KMS-11 (cell line): ENCODE measurements at regions not wholly inside any gene's neighbourhood (a gene's known extent, or its start where the extent isn't known, plus 50 kb on each side); places are given as distances from the start of the nearest gene placed in this dataset.

ENCODE experiments used
- H2AFZ ChIP-seq: fragments of 200-600 bp; sonication (generic); 2 replicates; pipeline ENCODE4 v1.6.1; 2016; ENCODE audit warnings: antibody characterized with exemption, mixed run types, low read depth
- H3K27ac ChIP-seq: fragments of 200-600 bp; sonication (generic); 2 replicates; pipeline ENCODE4 v1.6.1; 2016; ENCODE audit warnings: mild to moderate bottlenecking, mixed run types
- H3K27me3 ChIP-seq: fragments of 200-600 bp; sonication (generic); 2 replicates; pipeline ENCODE4 v1.6.1; 2017; ENCODE audit warnings: mild to moderate bottlenecking, low read depth, mixed run types, moderate library complexity; ENCODE audit not compliant: insufficient read depth
- H3K36me3 ChIP-seq: fragments of 200-600 bp; sonication (generic); 2 replicates; pipeline ENCODE4 v1.6.1; 2017; ENCODE audit warnings: mild to moderate bottlenecking, mixed run types; ENCODE audit not compliant: insufficient read depth
- H3K4me1 ChIP-seq: fragments of 200-600 bp; sonication (generic); 2 replicates; pipeline ENCODE4 v1.6.1; 2016; ENCODE audit warnings: mild to moderate bottlenecking, low read depth, mixed run types; ENCODE audit not compliant: poor library complexity, severe bottlenecking
- H3K4me2 ChIP-seq: fragments of 200-600 bp; sonication (generic); 2 replicates; pipeline ENCODE4 v1.7.0; 2016; ENCODE audit warnings: mild to moderate bottlenecking, mixed run types
- H3K4me3 ChIP-seq: fragments of 200-600 bp; sonication (generic); IDR thresholded peaks from 2 replicates; pipeline ENCODE4 v1.6.1; 2017; ENCODE audit warnings: low read depth, low read length, mixed read lengths; ENCODE audit not compliant: insufficient read depth
- H3K79me2 ChIP-seq: fragments of 200-600 bp; sonication (generic); 2 replicates; pipeline ENCODE4 v1.6.1; 2016; ENCODE audit warnings: low read depth, mixed run types; ENCODE audit not compliant: insufficient read depth
- H3K9ac ChIP-seq: fragments of 200-600 bp; sonication (generic); 2 replicates; pipeline ENCODE4 v1.6.1; 2016; ENCODE audit warnings: mild to moderate bottlenecking, mixed run types
- H4K20me1 ChIP-seq: fragments of 200-600 bp; sonication (generic); 2 replicates; pipeline ENCODE4 v1.6.1; 2016; ENCODE audit warnings: mild to moderate bottlenecking, mixed run types; ENCODE audit not compliant: insufficient read depth
- TF ChIP-seq, protein P1 (sequence below): fragments of 200-600 bp; sonication (generic); conservative IDR thresholded peaks from 2 replicates; pipeline ENCODE4 v1.6.1; 2017; ENCODE audit warnings: low read depth, mild to moderate bottlenecking, antibody characterized with exemption, low read length, moderate library complexity, mixed read lengths

DNA sequence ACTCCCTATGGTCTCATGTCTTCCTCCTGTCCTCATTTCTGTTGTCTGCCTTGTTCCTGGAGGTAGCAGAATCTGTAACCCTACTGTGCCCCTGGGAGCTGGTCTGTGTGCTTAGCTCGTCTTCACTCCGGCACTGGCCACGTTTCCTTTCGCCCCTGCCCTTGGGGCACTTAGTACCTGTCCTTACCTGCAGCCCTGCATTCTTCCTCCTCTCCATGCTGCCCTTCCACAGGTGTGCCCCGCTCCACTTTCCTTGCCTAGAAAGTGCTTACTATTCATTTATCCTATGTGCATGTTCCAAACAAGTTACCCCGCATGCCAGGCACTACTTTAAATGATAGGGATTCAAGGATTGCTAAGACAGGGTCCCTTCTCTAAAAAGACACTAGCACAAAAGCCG, 199.9 kb upstream of the ZMIZ1 start:
- Histone ChIP-seq H3K79me2 (no peaks in the 10 kb centered on the region), H3K9ac (no peak overlapping the region), H3K4me2 (no peak overlapping the region), H3K4me1 (no peaks in the 10 kb centered on the region), H3K27me3 (no peaks in the 10 kb centered on the region), H3K27ac (no peak overlapping the region), H3K4me3 (no peak overlapping the region), H2AFZ (no peak overlapping the region), H4K20me1 (no peaks in the 10 kb centered on the region), H3K36me3 (no peaks in the 10 kb centered on the region)
- TF ChIP-seq, protein P1, sequence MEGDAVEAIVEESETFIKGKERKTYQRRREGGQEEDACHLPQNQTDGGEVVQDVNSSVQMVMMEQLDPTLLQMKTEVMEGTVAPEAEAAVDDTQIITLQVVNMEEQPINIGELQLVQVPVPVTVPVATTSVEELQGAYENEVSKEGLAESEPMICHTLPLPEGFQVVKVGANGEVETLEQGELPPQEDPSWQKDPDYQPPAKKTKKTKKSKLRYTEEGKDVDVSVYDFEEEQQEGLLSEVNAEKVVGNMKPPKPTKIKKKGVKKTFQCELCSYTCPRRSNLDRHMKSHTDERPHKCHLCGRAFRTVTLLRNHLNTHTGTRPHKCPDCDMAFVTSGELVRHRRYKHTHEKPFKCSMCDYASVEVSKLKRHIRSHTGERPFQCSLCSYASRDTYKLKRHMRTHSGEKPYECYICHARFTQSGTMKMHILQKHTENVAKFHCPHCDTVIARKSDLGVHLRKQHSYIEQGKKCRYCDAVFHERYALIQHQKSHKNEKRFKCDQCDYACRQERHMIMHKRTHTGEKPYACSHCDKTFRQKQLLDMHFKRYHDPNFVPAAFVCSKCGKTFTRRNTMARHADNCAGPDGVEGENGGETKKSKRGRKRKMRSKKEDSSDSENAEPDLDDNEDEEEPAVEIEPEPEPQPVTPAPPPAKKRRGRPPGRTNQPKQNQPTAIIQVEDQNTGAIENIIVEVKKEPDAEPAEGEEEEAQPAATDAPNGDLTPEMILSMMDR: no peak

DNA sequence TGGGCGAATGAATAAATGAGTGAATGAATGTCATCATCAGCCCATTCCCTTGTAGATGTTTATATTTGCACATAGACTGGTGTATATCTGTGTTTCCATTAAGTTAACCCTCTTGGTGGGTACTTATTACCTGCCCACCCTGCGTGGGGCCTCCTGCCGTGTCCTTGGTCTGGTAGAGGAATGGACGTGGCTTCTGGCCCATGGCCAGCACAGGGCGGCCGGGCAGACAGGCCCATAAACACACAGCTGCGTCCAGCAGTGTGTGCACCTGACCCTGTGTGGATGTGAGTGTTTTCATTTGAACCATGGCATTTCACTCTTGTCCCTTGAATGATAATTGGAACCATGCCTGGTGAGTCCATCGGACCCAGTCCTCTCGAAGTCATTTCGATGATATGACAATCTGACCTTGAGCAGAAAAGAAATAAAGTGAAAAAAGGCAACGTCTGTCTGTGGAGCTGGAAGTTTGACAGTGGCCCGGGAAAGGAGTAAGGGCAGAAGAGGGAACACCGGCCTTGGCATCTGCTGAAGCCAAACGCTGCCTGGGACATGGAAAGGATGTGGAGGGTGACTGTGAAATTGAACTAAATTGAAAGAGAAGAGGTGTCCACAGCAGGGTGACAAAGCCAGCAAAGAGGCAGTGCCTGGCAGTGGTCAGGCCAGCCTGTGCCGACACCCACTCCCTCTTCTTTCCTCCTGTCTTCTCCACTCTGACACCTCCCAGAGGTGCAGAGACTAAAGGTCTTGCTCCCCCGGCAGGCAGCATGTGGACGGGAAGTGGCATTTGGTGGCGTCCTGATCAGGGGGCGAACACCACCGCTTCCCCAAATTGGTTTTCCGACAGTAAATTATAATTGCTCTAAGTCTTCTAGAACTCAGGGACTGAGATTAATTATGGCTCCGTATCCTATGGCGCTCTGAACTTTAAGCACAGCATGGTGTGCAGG, 199.0 kb upstream of the ZMIZ1 start:
- Histone ChIP-seq H3K27me3 (no peaks in the 10 kb centered on the region), H3K4me3 (no peak overlapping the region), H3K79me2 (no peaks in the 10 kb centered on the region), H2AFZ (no peak overlapping the region), H3K36me3 (no peaks in the 10 kb centered on the region), H4K20me1 (no peaks in the 10 kb centered on the region), H3K27ac (no peak overlapping the region), H3K4me2 (no peak overlapping the region), H3K9ac (no peak overlapping the region), H3K4me1 (no peaks in the 10 kb centered on the region)
- TF ChIP-seq, protein P1: no peak

DNA sequence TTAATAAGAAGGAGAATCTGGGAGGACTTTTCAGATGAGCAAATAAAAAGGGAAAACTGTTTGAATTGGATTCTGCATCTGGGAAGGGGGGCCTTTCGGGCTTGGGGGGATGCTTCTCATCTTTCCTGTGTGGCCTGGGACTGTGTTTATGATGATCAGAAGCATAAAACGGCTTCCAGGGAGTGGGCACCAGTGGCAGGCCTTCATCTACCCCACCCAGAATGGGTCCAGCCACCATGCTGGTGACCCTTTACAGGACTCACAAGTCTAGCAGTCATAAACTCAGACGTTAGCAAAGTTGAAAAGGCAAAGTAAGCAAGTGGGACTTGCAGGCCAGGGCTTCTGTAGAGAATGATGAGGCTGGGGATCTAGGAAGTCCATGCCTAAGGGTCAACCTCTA, 198.3 kb upstream of the ZMIZ1 start:
- H2AFZ ChIP-seq: no peak overlapping the region
- no peaks in the 10 kb centered on the region for H3K79me2 ChIP-seq
- no peak overlapping the region for H3K4me2 ChIP-seq
- H4K20me1 ChIP-seq: no peaks in the 10 kb centered on the region
- TF ChIP-seq, protein P1: no peak
- no peaks in the 10 kb centered on the region for H3K4me1 ChIP-seq
- H3K4me3 ChIP-seq: no peak overlapping the region
- H3K9ac ChIP-seq: no peak overlapping the region
- no peak overlapping the region for H3K27ac ChIP-seq
- H3K27me3 ChIP-seq: no peaks in the 10 kb centered on the region
- no peaks in the 10 kb centered on the region for H3K36me3 ChIP-seq

DNA sequence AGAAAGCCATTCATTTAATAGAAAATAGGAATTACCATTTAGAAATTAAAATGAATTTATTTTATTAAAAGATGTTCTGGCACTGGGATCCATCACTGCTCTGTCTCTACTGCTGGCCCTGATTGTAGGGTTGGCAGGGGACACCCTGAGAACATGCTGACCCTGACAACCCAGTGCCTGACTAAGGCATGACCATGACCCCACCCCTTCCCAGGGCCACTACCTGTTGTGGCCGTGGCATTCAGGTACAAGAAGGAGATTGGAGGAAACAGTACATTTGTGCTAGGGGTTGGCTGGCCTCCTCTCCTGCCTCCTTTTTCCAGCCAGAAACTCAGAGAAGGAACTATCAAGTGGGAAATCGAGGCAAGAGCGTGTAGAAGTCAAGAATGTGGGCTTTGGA, 197.0 kb upstream of the ZMIZ1 start:
- Histone ChIP-seq H4K20me1 (no peaks in the 10 kb centered on the region), H3K36me3 (no peaks in the 10 kb centered on the region), H2AFZ (no peak overlapping the region), H3K4me2 (no peak overlapping the region), H3K9ac (no peak overlapping the region), H3K27me3 (no peaks in the 10 kb centered on the region), H3K27ac (no peak overlapping the region), H3K4me3 (no peak overlapping the region), H3K4me1 (no peaks in the 10 kb centered on the region), H3K79me2 (no peaks in the 10 kb centered on the region)
- TF ChIP-seq, protein P1: no peak
